GM21528 (cell line): ENCODE measurements at regions not wholly inside any gene's neighbourhood (a gene's known extent, or its start where the extent isn't known, plus 50 kb on each side); places are given as distances from the start of the nearest gene placed in this dataset.

Source experiments
- ATAC-seq: cut with Tn5 transposase; IDR thresholded peaks from one replicate; pipeline ENCODE4 v1.9.1; 2021; ENCODE audit warnings: mild to moderate bottlenecking, moderate library complexity; ENCODE audit not compliant: unreplicated experiment, low FRiP score

GRCh38 chr10:88104223-88104622 lies 240.8 kb downstream of the PTEN start:
- no peak for ATAC-seq

GRCh38 chr10:88106366-88106765 lies 242.9 kb downstream of the PTEN start:
- no peak for ATAC-seq

GRCh38 chr10:88107296-88108097 lies 244.1 kb downstream of the PTEN start:
- peak; percentile 1 for ATAC-seq

- peak; percentile 44 for ATAC-seq
Measured at GRCh38 chr10:88108115-88108610, 244.7 kb downstream of the PTEN start.

GRCh38 chr10:88110355-88110754 lies 246.9 kb downstream of the PTEN start:
- no peak for ATAC-seq

DNA sequence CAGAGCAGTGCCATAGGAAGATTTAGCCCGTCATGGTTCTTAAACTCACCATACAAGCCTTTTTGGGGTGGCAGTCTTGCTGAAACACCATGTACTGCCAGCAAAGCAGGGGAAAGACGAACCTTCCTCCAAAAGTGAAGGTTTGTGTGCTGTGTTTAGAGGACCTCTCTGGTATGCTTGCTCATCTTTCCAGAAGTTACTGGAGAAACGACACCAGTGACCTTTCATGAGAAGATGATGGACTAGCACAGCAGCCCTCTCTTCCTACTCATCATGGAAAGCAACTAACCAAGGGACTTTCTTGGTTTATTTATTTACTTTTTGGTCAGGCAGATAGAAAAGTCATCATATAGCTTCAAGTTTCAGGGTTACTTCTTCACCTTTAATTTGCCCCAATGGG lies 247.4 kb downstream of the PTEN start:
- no peak for ATAC-seq

DNA sequence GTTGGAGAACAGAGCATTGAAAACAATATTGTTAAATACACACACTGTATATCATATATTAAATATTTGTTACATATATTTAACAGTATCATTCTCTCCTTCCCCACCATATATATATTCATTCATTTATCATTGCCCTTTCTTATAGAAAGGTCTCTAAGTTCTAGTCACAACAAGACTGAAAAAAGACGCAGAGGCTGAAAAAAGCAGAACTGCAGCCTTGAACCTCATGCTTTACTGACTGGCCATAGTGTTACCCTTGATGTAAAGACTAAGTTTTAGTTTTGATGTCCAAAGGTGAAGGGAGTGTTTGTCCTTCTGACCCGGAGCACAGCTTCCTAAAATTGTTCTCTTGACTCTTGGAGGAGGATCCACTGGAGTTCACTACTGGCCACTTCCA lies 247.9 kb downstream of the PTEN start:
- no peak for ATAC-seq

DNA sequence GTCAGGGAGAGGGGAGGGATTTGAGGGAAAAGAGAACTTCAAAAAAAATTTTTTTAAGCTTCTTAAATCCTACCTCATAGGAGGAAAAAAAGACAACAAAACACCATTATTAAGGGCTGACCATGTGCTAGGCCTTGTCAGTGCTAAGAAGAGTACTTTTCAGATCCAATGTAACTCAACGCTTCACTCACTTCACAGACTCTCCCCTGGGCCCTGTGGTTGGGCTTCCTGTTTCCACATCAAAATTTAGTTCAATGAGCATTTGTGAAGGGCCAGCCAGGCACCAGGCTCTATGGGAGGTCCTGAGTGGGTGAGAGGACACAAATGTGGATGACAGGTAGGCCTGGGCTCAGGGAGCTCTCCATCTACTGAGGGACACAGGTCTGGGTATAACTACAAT lies 249.8 kb downstream of the PTEN start:
- ATAC-seq = no peak

GRCh38 chr10:88113657-88114272 lies 250.3 kb downstream of the PTEN start:
- ATAC-seq = no peak

DNA sequence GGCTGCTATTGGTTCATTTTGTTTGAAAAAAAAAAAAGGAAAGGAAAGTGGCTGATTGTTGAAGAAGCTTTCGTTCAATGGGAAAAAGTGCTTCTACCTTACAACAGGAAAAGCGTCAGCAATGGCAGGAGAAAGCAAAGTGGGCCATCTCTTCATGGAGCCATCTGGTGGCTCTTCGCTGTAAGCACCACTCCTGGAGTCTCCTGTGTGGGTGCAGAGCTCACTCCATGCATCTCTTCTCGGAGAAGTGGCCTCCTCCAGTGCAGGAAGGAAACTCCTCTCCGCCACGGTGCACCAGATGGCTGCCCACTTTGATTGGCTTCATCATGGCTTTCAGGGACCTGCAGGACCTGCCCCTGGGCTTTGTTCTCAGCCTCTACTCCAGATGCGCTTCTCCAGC lies 250.9 kb downstream of the PTEN start:
- no peak for ATAC-seq

- no peak for ATAC-seq
Measured at GRCh38 chr10:88115407-88115806, 252.0 kb downstream of the PTEN start.

- ATAC-seq = no peak
Measured at GRCh38 chr10:88115968-88116367, 252.5 kb downstream of the PTEN start.

GRCh38 chr10:88116481-88116880 lies 253.1 kb downstream of the PTEN start:
- ATAC-seq = no peak

DNA sequence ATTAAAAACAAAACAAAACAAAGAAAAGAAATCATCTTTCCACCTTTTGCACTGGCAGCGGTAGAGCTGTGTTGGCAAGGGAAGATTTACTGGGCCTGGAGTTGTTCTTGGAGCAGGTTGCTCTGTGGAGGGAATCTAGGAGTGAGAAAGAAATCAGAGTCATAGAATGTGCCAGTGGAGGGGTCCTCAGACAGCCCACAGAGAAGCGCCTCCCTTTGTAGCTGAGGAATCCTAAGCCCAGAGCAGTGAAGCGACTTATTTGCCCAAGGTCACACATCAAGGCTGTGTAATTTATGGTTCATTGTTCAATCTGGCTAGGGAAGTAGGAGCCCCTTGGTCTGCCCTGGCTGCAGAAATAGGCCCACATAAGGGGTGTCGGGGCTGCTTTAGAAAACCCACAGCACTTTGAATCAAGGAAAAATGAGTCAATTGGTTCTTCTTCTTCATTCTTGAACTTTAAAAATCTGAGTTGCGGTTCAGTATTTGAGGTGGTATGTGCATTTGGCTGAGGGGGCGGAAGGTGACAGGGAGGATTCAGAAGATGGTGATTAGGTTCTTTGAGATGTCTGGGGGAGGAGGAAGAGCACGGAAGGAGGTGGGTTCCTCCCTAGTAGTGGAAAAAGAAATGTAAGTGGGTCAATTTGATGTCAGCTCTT lies 253.7 kb downstream of the PTEN start:
- ATAC-seq = no peak

DNA sequence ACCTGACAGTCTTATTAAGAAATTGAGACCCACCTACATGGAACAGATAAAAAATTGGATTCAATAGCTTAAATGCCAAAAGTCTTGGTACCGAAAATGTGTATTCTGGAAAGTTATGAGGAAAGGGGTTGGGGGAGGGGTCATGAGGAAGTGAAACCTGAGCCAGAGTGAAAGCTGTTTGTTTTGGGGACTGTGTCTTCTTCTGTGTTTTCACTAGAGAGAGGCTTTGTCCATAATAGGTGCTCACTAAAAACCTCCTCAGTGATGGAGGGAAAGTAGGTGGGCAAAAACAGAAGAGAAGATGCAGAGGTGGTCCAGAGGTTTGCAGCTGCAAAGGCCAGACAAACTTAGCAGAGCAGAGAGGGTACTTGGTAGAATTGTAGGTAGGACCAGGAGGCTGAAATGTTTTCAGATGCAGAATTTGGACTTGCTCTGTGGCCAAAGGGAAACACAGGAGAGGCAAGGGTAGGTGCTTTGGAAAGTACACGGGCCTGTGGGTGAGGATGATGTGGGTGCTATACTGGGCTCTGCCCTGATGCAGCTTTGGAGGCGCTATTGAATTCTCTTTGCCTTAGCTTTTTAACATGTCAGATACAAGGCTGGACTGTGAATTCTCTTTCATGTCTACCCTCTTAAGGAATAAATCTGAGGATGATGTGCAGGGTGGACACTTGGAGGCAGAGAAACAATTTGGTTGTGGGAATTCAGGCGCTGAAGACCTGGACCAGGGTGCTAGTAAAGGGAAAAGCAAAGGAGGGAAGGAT lies 254.6 kb downstream of the PTEN start:
- no peak for ATAC-seq

GRCh38 chr10:88118729-88119128 lies 255.3 kb downstream of the PTEN start:
- ATAC-seq = no peak

- no peak for ATAC-seq
Measured at GRCh38 chr10:88119160-88119559, 255.7 kb downstream of the PTEN start.

GRCh38 chr10:88120075-88120474 lies 256.6 kb downstream of the PTEN start:
- no peak for ATAC-seq

- no peak for ATAC-seq
Measured at GRCh38 chr10:88120599-88121333, 257.3 kb downstream of the PTEN start.

DNA sequence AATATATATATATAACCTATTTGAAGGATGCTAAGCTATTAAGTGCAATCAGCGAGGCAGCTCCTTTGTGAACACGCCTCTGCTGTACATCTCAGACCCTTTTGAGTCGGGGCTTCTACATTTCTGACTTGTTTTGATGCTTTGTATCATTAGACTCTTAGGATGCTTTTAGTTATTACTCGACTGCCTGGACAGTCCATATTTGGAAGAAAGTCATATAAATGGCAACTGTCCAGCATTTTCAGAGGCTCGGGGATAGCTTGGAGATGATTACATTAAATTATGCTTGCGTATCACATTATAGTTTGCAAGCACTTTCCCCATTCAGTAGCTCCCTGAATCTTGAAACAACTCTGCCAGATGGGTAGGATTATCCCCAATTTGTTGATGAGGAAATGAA lies 257.9 kb downstream of the PTEN start:
- ATAC-seq = no peak
